Right lung (tissue), 2 donors: ENCODE measurements at regions not wholly inside any gene's neighbourhood (a gene's known extent, or its start where the extent isn't known, plus 50 kb on each side); places are given as distances from the start of the nearest gene placed in this dataset.
"Not testable (repeated sequence)": the region's sequence is repeated elsewhere in the genome, so short reads cannot be mapped to it uniquely, and the experiment has no call there.

Experiments
- DNase-seq, 2 donors: peaks; one replicate each; pipeline ENCODE4 v3.0.0-alpha.2; 2013

DNA sequence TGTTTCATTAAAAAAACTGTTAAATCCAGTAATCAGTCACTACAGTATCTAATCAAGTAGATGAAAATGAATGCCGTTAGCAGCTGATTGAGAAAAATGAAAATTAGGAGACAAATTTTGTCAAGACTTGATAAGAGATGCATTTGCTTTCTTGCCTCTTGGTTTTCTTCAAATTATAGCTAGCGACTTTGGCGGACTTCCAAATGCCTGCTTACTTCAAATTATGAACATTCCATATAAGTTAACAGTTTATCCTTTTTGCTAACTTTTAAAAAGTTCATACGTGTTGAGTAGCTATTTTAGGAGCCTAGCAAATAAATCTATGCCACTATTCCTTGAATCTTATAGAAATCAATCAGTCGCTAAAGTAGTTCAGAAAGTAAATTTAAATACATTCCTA lies 58.8 kb downstream of the PPP4R3C start:
- DNase-seq: peak in 1 of 2 donors; percentile 23

- DNase-seq: no peak
These were observed 64.0 kb downstream of the PPP4R3C start for GRCh38 chrX:27399146-27399456.

DNA sequence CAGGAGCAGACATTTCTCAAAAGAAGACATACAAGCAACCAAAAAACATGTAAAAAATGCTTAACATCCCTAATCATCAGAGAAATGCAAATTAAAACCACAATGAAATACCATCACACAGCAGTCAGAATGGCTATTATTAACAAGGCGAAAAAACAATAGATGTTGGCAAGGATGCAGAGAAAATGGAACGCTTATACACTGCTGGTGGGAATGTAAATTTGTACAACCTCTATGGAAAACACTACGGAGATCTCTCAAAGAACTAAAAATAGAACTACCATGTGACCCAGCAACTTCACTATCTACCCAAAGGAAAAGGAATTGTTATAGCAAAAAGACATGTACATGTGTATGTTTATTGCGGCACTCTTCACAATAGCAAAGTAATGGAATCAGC lies 71.5 kb downstream of the PPP4R3C start:
- DNase-seq: no peak

- DNase-seq: no peak
These were observed 81.7 kb downstream of the PPP4R3C start for GRCh38 chrX:27381419-27381818.

GRCh38 chrX:27380163-27380845 lies 82.8 kb downstream of the PPP4R3C start:
- DNase-seq: no peak

DNA sequence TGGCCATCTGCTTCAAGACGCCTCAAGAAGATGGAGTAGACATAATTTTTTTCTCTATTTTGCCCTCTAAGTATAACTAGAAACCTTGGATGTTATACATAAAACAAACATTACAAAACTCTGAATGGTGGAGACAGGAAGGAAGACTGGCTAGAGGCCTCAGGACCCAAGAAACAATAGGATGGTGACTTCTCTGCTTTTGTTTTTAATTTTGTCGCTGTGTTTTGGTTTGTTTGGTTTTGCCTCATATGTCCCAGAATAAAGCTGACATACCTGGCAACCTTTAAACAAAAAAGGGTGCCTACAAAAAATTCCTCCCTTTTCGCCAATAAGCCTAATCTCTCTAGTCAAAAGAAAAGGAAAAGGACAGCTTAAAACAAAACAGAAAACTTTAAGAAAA lies 109.1 kb downstream of the PPP4R3C start:
- DNase-seq: no peak

DNA sequence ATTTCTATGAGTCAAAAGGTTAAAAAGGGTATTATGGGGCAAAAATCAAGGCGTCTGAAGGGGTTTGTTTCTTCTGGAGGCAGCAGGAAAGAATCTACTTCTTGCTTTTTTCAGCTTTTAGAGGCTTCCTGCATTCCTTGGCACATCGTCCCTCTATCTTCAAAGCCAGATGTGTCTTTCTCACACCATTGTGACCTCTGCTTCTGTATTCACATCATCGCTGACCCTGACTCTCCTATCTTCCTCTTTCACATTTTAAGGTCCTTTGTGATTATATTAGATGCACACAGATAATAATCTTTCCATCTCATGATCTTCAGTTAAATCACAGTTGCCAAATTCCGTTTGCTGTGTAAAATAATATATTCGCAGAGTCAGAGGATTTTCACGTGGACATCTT lies 112.7 kb downstream of the PPP4R3C start:
- DNase-seq: no peak

DNA sequence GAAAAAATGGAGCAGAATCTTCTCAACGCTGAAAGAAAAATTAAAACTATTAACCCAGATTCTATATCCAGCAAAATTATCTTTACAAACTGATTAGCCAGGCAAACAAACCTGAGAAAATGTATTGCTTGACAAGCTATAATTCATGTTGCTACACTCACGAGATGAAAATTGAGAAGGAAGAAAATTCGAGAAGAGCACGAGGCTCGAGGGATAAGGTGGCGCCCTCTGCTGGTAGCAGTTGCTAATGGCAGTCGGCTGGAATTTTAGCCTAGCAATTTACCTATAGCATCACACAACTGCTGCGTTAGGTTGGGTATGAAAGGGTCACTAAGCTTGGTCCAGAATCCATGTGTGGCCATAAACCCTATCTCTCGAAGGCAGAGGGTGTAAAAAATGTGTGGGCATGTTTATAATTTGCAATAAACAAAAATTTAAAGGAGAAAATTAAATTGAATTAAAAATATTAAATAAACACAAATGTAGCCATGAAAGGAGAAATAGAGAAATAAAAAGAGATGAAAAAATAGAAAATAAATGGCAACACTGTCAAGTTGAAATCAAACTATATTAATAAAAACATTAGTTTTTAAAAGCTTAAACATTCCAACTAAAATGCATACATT lies 126.6 kb downstream of the PPP4R3C start:
- no peak for DNase-seq

GRCh38 chrX:27321632-27322031 lies 141.5 kb downstream of the PPP4R3C start:
- no peak for DNase-seq

DNA sequence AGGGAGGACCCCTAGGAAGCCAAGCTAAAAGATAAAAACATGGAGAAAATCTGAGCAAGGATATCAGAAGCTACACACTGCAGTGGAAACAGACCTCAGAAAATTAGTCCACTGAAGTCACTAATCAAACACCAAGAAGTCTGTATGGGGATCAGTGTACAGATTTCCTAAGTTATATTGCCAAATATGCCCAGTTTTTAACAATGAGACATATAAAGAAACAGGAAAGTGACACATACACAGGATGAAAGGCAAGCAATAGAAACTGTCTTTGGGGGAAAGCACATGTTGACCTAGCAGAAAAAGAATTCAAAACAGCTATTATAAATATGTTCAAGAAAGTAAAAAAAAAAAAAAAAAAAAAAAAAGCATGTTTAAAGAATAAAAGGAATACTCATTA lies 153.7 kb downstream of the PPP4R3C start:
- no peak for DNase-seq

DNA sequence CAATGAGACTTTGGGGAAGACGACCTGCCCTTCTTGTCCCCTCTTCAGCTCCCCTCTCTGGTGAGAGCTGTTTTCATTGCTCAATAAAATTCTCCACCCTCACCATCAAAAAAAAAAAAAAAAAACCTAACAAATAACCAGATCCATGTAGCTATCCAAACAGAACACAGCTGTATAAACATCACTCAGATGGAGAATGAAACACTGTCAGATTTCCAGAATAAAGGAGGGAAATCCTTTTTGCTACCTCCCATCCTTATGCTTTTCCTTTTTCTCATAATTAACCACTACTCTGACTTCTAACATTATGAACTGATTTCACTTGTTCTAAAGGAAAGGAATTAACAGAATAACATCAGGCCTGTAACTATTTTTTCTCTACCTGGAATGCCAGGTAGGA lies 155.6 kb downstream of the PPP4R3C start:
- no peak for DNase-seq

GRCh38 chrX:27292552-27292951 lies 170.6 kb downstream of the PPP4R3C start:
- DNase-seq: not testable (repeated sequence)

GRCh38 chrX:27276751-27277150 lies 186.4 kb downstream of the PPP4R3C start:
- no peak for DNase-seq

- no peak for DNase-seq
These were observed 208.5 kb downstream of the PPP4R3C start for GRCh38 chrX:27254656-27255055.

- DNase-seq: no peak
These were observed 211.8 kb downstream of the PPP4R3C start for GRCh38 chrX:27251369-27251768.

DNA sequence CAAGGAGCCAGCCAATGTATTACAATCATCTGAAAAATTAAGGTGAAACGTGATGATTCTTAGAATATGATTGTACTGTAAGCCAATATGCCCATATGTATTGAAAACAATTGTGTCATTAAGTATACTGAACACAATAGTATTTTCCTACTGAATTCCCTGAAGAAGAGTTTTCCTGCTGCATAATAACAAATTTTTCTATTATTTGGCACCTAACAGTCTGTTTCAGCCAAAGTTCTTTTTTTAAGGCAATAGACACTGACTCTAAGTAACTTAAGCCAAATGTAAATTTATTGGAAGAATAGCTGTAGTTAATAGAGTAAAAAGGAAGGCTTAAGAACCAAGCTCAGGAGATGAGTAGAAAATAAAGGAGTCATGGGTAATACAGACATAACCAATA lies 220.6 kb downstream of the PPP4R3C start:
- DNase-seq: no peak

GRCh38 chrX:27241981-27242380 lies 221.2 kb downstream of the PPP4R3C start:
- no peak for DNase-seq

GRCh38 chrX:27240042-27240441 lies 223.1 kb downstream of the PPP4R3C start:
- not testable (repeated sequence) for DNase-seq

GRCh38 chrX:27236681-27237080 lies 226.5 kb downstream of the PPP4R3C start:
- DNase-seq: no peak

GRCh38 chrX:27229721-27230120 lies 233.4 kb downstream of the PPP4R3C start:
- DNase-seq: no peak

GRCh38 chrX:27222661-27223060 lies 240.5 kb downstream of the PPP4R3C start:
- DNase-seq: no peak

DNA sequence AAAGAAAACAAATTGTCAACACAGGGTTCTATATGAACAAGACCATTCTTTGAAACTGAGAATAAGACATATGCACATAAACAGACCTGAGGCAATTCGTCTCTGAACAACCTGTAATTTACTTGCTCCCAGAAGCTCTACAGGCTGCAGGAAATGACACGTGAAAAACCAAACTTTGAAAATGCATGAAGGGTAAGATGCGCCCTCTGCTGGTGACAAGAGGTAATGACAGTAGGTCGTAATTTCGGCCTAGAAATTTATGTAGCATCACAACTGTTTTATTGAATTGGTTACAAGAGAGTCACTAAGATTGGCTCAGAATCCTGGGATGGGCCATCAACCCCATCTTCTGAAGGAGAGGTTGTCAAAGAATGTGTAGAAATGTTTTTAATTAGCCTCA lies 276.5 kb downstream of the PPP4R3C start:
- peak in 1 of 2 donors; percentile 2 for DNase-seq

DNA sequence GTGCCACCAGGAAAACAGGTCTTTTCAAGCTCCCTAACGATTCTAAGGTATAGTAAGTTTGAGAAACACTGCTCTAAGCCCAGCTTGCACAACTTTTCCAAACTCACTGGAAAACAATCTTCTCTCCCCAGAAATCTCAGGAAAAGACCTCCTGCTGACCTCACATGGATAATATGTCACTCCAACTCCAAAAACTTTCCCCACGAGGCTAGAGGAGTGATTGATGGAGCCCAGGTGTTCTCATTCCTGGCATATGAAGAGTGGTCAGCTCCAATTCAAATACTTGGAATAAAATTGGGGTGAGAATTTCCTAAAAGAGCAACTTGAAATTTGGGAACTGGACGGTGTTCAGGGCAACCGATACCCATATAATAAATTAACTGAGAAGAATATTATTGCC lies 299.9 kb downstream of the PPP4R3C start:
- DNase-seq: no peak

GRCh38 chrX:27162496-27162895 lies 300.6 kb downstream of the PPP4R3C start:
- no peak for DNase-seq
